Vagina (tissue), 2 donors: ENCODE measurements at regions not wholly inside any gene's neighbourhood (a gene's known extent, or its start where the extent isn't known, plus 50 kb on each side); places are given as distances from the start of the nearest gene placed in this dataset.

Experiments used
- CTCF ChIP-seq, 3 experiments: fragments of 450-650 bp in 2 of 3; fragments of 200-600 bp in 1 of 3; sonication (generic) in 1 of 3; IDR thresholded peaks; one replicate each; pipeline ENCODE4 v1.5.1; 2017 to 2019; ENCODE audit warnings: antibody characterized with exemption in 3 of 3, mild to moderate bottlenecking in 2 of 3, moderate library complexity in 2 of 3
- POLR2A ChIP-seq, 2 donors: fragments of 450-650 bp; IDR thresholded peaks; one replicate each; pipeline ENCODE4 v1.6.1; 2017; ENCODE audit warnings: antibody characterized with exemption in 2 of 2, mild to moderate bottlenecking in 2 of 2, moderate library complexity in 2 of 2
- POLR2AphosphoS5 ChIP-seq, 2 donors: sonication (generic); formaldehyde crosslinking; IDR thresholded peaks; one replicate each; pipeline ENCODE4 v1.9.0; 2017; ENCODE audit warnings: antibody characterized with exemption in 2 of 2, mild to moderate bottlenecking in 2 of 2, low read depth in 1 of 2; ENCODE audit not compliant: insufficient read depth in 1 of 2

- TF ChIP-seq POLR2AphosphoS5 (IDR thresholded peaks at IDR 0.05; ENCODE audit: insufficient read depth in 1 of 2, low read depth in 1 of 2) (no peak), CTCF (IDR thresholded peaks at IDR 0.05) (no peak), POLR2A (IDR thresholded peaks at IDR 0.05) (no peak)
Measured at GRCh38 chr14:51180577-51180976, 59.5 kb upstream of the TMX1 start.
